ACC112 (cell line): ENCODE measurements at regions not wholly inside any gene's neighbourhood (a gene's known extent, or its start where the extent isn't known, plus 50 kb on each side); places are given as distances from the start of the nearest gene placed in this dataset.

Experiments
- H2AFZ ChIP-seq: fragments of 200-600 bp; sonication (generic); one replicate; pipeline ENCODE4 v1.6.0; 2017; ENCODE audit warnings: antibody characterized with exemption, low read length; ENCODE audit not compliant: unreplicated experiment
- H3K27ac ChIP-seq: fragments of 200-600 bp; sonication (generic); 2 replicates; pipeline ENCODE4 v1.5.1; 2014; ENCODE audit warnings: low read depth, mild to moderate bottlenecking, antibody characterized with exemption, low read length, moderate library complexity
- H3K27me3 ChIP-seq: fragments of 200-600 bp; sonication (generic); 2 replicates; pipeline ENCODE4 v1.6.1; 2014; ENCODE audit warnings: mild to moderate bottlenecking, antibody characterized with exemption, low read length, moderate library complexity, mixed read lengths; ENCODE audit not compliant: insufficient read depth
- H3K36me3 ChIP-seq: fragments of 200-600 bp; sonication (generic); 2 replicates; pipeline ENCODE4 v1.6.1; 2016; ENCODE audit warnings: mild to moderate bottlenecking, antibody characterized with exemption, low read length, moderate library complexity, mixed read lengths; ENCODE audit not compliant: insufficient read depth
- H3K4me1 ChIP-seq: fragments of 200-600 bp; sonication (generic); one replicate; pipeline ENCODE4 v1.6.1; 2016; ENCODE audit warnings: low read length, mixed read lengths; ENCODE audit not compliant: insufficient read depth, unreplicated experiment, control insufficient read depth
- H3K4me3 ChIP-seq: fragments of 200-600 bp; sonication (generic); 2 replicates; pipeline ENCODE4 v1.5.1; 2014; ENCODE audit warnings: mild to moderate bottlenecking, low read depth, low read length
- H3K79me2 ChIP-seq: fragments of 200-600 bp; sonication (generic); one replicate; pipeline ENCODE4 v1.6.0; 2016; ENCODE audit warnings: low read length; ENCODE audit not compliant: control insufficient read depth, unreplicated experiment, insufficient read depth

DNA sequence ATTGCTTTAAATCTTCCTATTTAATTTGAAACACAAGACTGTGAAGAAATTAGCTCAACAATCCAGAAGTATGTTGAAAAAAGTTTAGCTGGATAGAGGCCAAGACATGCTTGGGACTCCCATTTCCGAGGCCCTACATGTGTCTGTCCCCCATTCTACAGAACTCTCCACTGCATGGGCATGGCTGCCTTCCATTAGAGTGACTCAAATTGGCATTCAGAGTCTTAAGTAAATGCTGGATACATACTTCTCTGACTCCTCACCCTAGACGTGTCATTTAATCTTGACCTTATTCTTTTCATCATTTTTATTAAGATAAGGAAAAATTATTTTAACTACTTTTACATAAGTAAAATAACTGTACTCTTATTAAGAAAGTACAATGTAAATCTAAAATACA lies 530.4 kb upstream of the CDH9 start:
- H3K27me3 ChIP-seq: no peaks in the 10 kb centered on the region
- H2AFZ ChIP-seq: no peak overlapping the region
- no peak overlapping the region for H3K4me3 ChIP-seq
- no peak overlapping the region for H3K27ac ChIP-seq
- no peaks in the 10 kb centered on the region for H3K4me1 ChIP-seq
- no peaks in the 10 kb centered on the region for H3K36me3 ChIP-seq
- H3K79me2 ChIP-seq: no peaks in the 10 kb centered on the region

DNA sequence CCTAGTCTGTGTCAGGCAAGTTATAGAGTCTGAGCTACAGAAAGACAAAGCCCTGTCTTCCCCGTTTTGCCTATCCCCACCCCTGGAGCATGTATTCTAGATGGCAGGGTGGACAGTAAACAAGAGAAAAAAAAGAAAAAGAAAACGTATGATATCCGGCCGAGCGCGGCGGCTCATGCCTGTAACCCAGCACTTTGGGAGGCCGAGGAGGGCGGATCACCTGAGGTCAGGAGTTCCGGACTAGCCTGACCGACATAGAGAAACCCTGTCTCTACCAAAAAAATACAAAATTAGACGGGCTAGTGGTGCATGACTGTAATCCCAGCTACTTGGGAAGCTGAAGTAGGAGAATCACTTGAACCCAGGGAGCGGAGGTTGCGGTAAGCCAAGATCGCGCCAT lies 523.0 kb upstream of the CDH9 start:
- no peak overlapping the region for H3K27ac ChIP-seq
- no peaks in the 10 kb centered on the region for H3K36me3 ChIP-seq
- no peak overlapping the region for H3K4me3 ChIP-seq
- H2AFZ ChIP-seq: no peak overlapping the region
- no peaks in the 10 kb centered on the region for H3K79me2 ChIP-seq
- no peaks in the 10 kb centered on the region for H3K27me3 ChIP-seq
- no peaks in the 10 kb centered on the region for H3K4me1 ChIP-seq

DNA sequence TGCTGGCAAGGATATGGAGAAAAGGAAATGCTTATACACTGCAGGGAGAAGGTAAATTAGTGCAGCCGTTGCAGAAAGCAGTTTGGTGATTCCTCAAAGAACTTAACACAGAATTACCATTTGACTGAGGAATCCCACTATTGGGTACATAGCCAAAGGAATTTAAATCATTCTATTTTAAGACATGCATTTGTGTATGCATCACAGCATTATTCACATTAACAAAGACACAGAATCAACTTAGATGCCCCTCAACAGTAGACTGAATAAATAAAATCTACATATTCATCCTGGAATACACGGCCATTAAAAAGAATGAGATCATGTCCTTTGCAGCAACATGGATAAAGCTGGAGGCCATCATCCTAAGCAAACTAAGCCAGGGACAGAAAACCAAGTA lies 510.1 kb upstream of the CDH9 start:
- Histone ChIP-seq H3K4me3 (no peak overlapping the region), H3K27ac (no peak overlapping the region), H3K36me3 (no peaks in the 10 kb centered on the region), H3K27me3 (no peaks in the 10 kb centered on the region), H2AFZ (no peak overlapping the region), H3K4me1 (no peaks in the 10 kb centered on the region), H3K79me2 (no peaks in the 10 kb centered on the region)

DNA sequence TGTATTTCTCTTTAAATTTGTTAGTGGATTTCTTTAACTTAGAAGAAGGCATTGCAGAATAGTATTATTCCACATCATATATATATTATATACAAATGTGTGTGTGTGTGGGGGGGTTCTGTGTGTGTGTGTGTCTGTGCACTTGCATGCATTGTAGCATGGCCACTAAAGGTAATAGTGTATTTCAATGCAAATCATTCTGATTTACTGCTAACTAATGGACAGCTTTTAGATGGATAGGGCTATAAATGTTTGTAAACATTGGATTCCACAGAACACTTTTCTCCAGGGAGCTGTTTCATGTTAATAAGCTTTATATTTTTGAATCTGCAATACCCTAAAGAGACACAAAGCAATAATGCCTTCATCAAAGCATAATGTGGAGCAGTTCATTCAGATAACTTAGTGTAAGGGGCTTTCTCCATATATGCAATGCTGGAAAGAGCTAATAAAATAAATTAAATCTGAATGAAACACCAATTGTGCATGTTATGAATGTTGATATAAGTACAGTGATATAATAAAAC lies 496.7 kb upstream of the CDH9 start:
- no peak overlapping the region for H3K4me3 ChIP-seq
- no peaks in the 10 kb centered on the region for H3K36me3 ChIP-seq
- H3K27me3 ChIP-seq: no peaks in the 10 kb centered on the region
- H3K79me2 ChIP-seq: no peaks in the 10 kb centered on the region
- H2AFZ ChIP-seq: no peak overlapping the region
- no peaks in the 10 kb centered on the region for H3K4me1 ChIP-seq
- no peak overlapping the region for H3K27ac ChIP-seq

DNA sequence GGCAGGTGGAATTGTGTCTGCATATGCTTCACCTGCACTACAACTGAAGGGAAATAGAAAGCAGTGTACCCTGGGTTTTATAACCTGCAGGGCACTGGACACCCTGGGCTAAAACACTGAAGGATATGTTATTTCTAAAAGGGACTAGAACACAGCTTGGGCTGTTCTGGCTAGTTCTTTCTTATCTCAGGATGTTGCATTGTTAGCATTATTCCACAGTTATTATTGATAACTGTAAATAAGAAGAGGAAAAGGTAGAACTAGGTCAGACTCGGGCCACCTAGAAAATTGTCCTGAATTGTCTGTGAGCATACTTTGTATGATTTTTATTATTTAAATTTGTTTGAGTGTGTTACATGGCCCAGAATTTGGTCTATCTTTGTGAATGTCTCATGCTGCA lies 493.9 kb upstream of the CDH9 start:
- Histone ChIP-seq H3K36me3 (no peaks in the 10 kb centered on the region), H3K27ac (no peak overlapping the region), H3K4me1 (no peaks in the 10 kb centered on the region), H3K4me3 (no peak overlapping the region), H2AFZ (no peak overlapping the region), H3K79me2 (no peaks in the 10 kb centered on the region), H3K27me3 (no peaks in the 10 kb centered on the region; the same call in 1 of the 2 replicates)

DNA sequence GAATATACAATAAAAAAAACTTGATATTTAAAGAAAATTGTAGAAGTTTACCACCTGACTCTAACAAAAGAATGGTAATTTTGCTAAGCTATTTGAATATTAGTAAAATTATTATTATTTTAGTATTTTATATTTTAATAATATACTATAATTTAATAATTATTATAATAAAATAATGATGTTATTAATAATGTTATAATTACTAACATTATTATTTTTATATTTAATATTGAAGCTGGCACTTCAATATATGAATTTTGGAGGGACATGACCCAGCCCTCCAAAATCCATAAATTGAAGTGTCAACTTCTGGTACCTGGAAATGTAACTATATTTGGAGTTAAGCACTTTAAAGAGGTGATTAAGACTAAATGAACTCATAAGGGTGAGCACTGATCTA lies 486.1 kb upstream of the CDH9 start:
- Histone ChIP-seq H2AFZ (no peak overlapping the region), H3K79me2 (no peaks in the 10 kb centered on the region), H3K4me3 (no peak overlapping the region), H3K36me3 (no peaks in the 10 kb centered on the region), H3K27ac (no peak overlapping the region), H3K27me3 (no peaks in the 10 kb centered on the region), H3K4me1 (no peaks in the 10 kb centered on the region)

DNA sequence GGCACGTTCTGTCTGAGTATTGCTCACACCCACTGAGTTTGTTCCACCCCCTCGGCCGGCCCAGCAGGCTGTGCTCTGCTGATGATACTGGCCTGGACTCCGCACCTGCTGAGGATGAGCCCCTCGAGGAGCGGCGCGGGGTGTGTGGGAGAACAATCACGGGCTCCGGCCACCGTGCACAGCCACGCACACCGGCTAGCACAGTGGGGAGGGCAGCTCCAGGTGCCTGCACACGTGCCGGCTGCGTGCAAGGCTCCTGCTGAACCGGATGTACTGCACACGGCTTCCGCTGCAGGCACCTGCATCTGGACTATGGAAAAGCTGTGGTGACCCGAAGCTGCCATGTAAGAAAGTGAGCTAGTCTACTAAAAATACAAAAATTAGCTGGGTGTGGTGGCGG lies 485.2 kb upstream of the CDH9 start:
- Histone ChIP-seq H3K79me2 (no peaks in the 10 kb centered on the region), H2AFZ (no peak overlapping the region), H3K27ac (no peak overlapping the region), H3K36me3 (no peaks in the 10 kb centered on the region), H3K4me1 (no peaks in the 10 kb centered on the region), H3K4me3 (no peak overlapping the region), H3K27me3 (no peaks in the 10 kb centered on the region)

DNA sequence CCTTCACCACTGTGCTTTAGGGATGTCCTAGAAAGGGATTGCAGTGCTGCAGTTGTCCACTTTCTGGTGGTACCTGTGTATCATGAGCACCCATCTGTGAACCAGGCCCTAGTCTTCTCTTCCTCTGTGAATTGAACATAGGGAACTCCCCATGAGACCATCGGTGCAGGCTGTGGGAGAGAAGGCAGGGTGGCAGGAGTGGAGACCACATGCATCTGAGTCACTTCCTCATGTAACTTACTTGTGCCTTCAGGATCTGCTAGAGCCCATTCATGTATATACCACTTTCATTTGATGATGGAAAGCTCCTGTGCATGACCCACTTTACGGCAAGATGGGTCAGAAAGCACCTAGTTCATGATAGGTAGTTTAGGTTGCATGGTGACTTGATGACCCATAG lies 478.1 kb upstream of the CDH9 start:
- H3K27ac ChIP-seq: no peak overlapping the region
- no peaks in the 10 kb centered on the region for H3K4me1 ChIP-seq
- H3K27me3 ChIP-seq: no peaks in the 10 kb centered on the region

DNA sequence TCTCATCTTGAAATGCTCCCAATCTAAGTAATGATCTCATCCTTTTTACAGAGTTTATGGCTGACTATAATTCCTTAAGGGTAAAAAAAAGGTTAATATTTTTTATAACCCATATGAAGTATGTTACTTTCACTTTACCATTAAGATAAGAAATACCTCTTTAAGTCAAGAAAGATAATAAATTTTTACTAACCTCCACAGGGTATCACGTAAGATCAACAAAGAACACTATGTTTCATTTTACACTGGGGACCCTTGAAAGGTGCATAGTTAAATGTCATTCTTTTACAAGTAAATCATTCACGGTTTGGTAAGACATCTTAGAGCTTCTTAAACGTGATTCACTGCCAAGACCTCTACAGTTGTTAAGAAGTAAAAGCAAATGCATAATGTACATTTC lies 472.7 kb upstream of the CDH9 start:
- no peak overlapping the region for H3K27ac ChIP-seq
- H3K36me3 ChIP-seq: no peaks in the 10 kb centered on the region
- H3K4me1 ChIP-seq: no peaks in the 10 kb centered on the region
- H2AFZ ChIP-seq: peak overlapping the region; percentile 48
- H3K27me3 ChIP-seq: no peaks in the 10 kb centered on the region
- H3K4me3 ChIP-seq: peak overlapping the region; percentile 62
- H3K79me2 ChIP-seq: no peaks in the 10 kb centered on the region

More for the DNA sequence above, 478.1 kb upstream of the CDH9 start:
- Histone ChIP-seq H2AFZ (no peak overlapping the region), H3K4me3 (no peak overlapping the region), H3K79me2 (no peaks in the 10 kb centered on the region), H3K36me3 (no peaks in the 10 kb centered on the region)

DNA sequence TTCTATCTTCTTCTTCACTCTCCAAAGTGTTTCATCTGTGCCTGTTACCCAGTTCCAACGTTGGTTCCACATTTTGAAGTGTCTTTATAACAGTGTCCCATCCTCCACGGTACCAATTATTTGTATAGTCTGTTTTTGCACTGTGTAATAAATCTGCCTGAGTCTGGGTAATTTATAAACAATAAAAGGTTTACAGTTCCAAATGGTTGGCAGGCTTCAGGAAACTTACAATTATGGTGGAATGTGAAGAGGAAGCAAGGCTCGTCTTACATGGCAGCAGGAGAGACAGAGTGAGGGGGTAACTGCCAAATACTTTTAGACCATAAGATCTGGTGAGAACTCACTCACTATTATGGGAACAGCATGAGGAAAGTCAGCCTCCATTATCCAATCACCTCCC lies 465.4 kb upstream of the CDH9 start:
- H3K4me1 ChIP-seq: no peaks in the 10 kb centered on the region
- H3K27me3 ChIP-seq: no peaks in the 10 kb centered on the region
- H3K79me2 ChIP-seq: no peaks in the 10 kb centered on the region
- H2AFZ ChIP-seq: no peak overlapping the region
- H3K4me3 ChIP-seq: no peak overlapping the region
- no peaks in the 10 kb centered on the region for H3K36me3 ChIP-seq
- no peak overlapping the region for H3K27ac ChIP-seq

DNA sequence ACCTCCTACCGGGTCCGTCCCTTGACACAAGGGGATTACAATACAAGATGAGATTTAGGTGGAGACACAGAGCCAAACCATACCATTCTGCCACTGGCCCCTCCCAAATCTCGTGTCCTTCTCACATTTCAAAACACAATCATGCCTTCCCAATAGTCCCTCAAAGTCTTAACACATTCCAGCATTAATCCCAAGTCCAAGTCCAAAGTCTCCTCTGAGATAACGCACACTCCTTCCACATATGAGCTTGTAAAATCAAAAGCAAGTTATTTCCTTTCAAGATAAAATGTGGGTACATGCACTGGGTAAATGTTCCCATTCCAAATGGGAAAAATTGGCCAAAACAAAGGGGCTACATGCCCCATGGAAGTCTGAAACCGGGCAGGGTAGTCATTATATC lies 463.9 kb upstream of the CDH9 start:
- Histone ChIP-seq H3K79me2 (no peaks in the 10 kb centered on the region), H3K4me1 (no peaks in the 10 kb centered on the region), H3K36me3 (no peaks in the 10 kb centered on the region), H3K27ac (no peak overlapping the region), H3K27me3 (no peaks in the 10 kb centered on the region), H3K4me3 (no peak overlapping the region), H2AFZ (no peak overlapping the region)
